IgD-negative memory B cell (primary cell): ENCODE measurements at regions not wholly inside any gene's neighbourhood (a gene's known extent, or its start where the extent isn't known, plus 50 kb on each side); places are given as distances from the start of the nearest gene placed in this dataset.

ENCODE experiments used
- H3K27ac Mint-ChIP-seq, 3 donors: one replicate each; pipeline ENCODE4 v1.8.0; 2020 to 2022; ENCODE audit warnings: mild to moderate bottlenecking in 3 of 3, mixed read lengths in 3 of 3, moderate library complexity in 1 of 3
- H3K27me3 Mint-ChIP-seq: one replicate; pipeline ENCODE4 v1.8.0; 2021; ENCODE audit warnings: mixed read lengths
- H3K36me3 Mint-ChIP-seq: one replicate; pipeline ENCODE4 v1.8.0; 2020; ENCODE audit warnings: mild to moderate bottlenecking, mixed read lengths
- H3K4me1 Mint-ChIP-seq, 3 donors: one replicate each; pipeline ENCODE4 v1.8.0; 2020 to 2022; ENCODE audit warnings: mixed read lengths in 3 of 3, mild to moderate bottlenecking in 1 of 3
- H3K4me3 Mint-ChIP-seq, 4 donors: one replicate each; pipeline ENCODE4 v1.8.0; 2020 to 2022; ENCODE audit warnings: mild to moderate bottlenecking in 4 of 4, mixed read lengths in 4 of 4, moderate library complexity in 3 of 4
- H3K9me3 Mint-ChIP-seq, 3 donors: one replicate each; pipeline ENCODE4 v1.8.0; 2020 to 2021; ENCODE audit warnings: mixed read lengths in 3 of 3, mild to moderate bottlenecking in 1 of 3

- H3K4me3 Mint-ChIP-seq = no peak overlapping the region
- H3K27ac Mint-ChIP-seq = peak overlapping the region in 1 of 3 donors; percentile 42
- peaks cover 4 to 8% (median 7%) of the 10 kb centered on the region in 3 donors for H3K4me1 Mint-ChIP-seq
- H3K36me3 Mint-ChIP-seq = no peaks in the 10 kb centered on the region
- H3K27me3 Mint-ChIP-seq = peaks cover 15% of the 10 kb centered on the region
- no peaks in the 10 kb centered on the region for H3K9me3 Mint-ChIP-seq
These were observed 49.8 kb upstream of the FHIP2A start for GRCh38 chr10:114771749-114772148.
